Fibroblast of lung (primary cell): ENCODE measurements at regions not wholly inside any gene's neighbourhood (a gene's known extent, or its start where the extent isn't known, plus 50 kb on each side); places are given as distances from the start of the nearest gene placed in this dataset.

ENCODE experiments used
- DNase-seq, 2 donors: peaks; one replicate each; pipeline versions ENCODE4 v3.0.0 to v3.0.0-alpha.2; 2010; ENCODE audit warnings: low read depth in 2 of 2
- H2AFZ ChIP-seq: 2 replicates; pipeline ENCODE4 v1.5.1; 2012; ENCODE audit warnings: low read length, control low read depth, inconsistent platforms
- H3K27ac ChIP-seq: 2 replicates; pipeline ENCODE4 v1.5.1; 2011; ENCODE audit warnings: low read length, control low read depth; ENCODE audit not compliant: insufficient read depth
- H3K27me3 ChIP-seq: 2 replicates; pipeline ENCODE4 v1.5.1; 2011; ENCODE audit warnings: mild to moderate bottlenecking, low read length; ENCODE audit not compliant: control insufficient read depth, insufficient read depth
- H3K36me3 ChIP-seq: 2 replicates; pipeline ENCODE4 v1.5.1; 2011; ENCODE audit warnings: low read length; ENCODE audit not compliant: control insufficient read depth, insufficient read depth
- H3K4me1 ChIP-seq: 2 replicates; pipeline ENCODE4 v1.5.1; 2011; ENCODE audit warnings: low read length; ENCODE audit not compliant: control insufficient read depth, insufficient read depth; ENCODE audit errors: extremely low read depth
- H3K4me2 ChIP-seq: 2 replicates; pipeline ENCODE4 v1.5.1; 2011; ENCODE audit warnings: low read length, control low read depth; ENCODE audit not compliant: insufficient read depth; ENCODE audit errors: extremely low read depth
- H3K4me3 ChIP-seq, 4 experiments: fragments of 200-600 bp in 1 of 4; sonication (generic) in 1 of 4; replicated peaks in 1 of 4; 2 replicates each; pipeline ENCODE4 v1.5.1; 2011 to 2016; ENCODE audit warnings: low read length in 4 of 4, low read depth in 3 of 4, mild to moderate bottlenecking in 3 of 4, control low read depth in 2 of 4, inconsistent platforms in 1 of 4, mixed read lengths in 1 of 4; ENCODE audit not compliant: insufficient read depth in 1 of 4; ENCODE audit errors: control extremely low read depth in 1 of 4
- H3K79me2 ChIP-seq: 2 replicates; pipeline ENCODE4 v1.5.1; 2012; ENCODE audit warnings: mild to moderate bottlenecking, low read length, inconsistent platforms; ENCODE audit not compliant: control insufficient read depth, insufficient read depth
- H3K9ac ChIP-seq: 2 replicates; pipeline ENCODE4 v1.5.1; 2011; ENCODE audit warnings: mild to moderate bottlenecking, low read length, control low read depth; ENCODE audit not compliant: insufficient read depth
- H3K9me3 ChIP-seq: 2 replicates; pipeline ENCODE4 v1.5.1; 2012; ENCODE audit warnings: low read depth, low read length; ENCODE audit not compliant: control insufficient read depth, insufficient read depth
- H4K20me1 ChIP-seq: 2 replicates; pipeline ENCODE4 v1.5.1; 2011; ENCODE audit warnings: low read length; ENCODE audit not compliant: control insufficient read depth, insufficient read depth; ENCODE audit errors: extremely low read depth
- EZH2 ChIP-seq: IDR thresholded peaks from 2 replicates; pipeline ENCODE4 v1.5.1; 2012; ENCODE audit warnings: low read length, control low read depth, mild to moderate bottlenecking; ENCODE audit errors: missing control alignments
- TF ChIP-seq, protein P1 (sequence below), 2 donors: IDR thresholded peaks in 1 of 2; conservative IDR thresholded peaks in 1 of 2; 1 replicate in 1 of 2; 2 replicates in 1 of 2; pipeline ENCODE4 v1.5.1; 2011 to 2012; ENCODE audit warnings: low read length in 2 of 2, control low read depth in 1 of 2, inconsistent platforms in 1 of 2, low read depth in 1 of 2, mild to moderate bottlenecking in 1 of 2

DNA sequence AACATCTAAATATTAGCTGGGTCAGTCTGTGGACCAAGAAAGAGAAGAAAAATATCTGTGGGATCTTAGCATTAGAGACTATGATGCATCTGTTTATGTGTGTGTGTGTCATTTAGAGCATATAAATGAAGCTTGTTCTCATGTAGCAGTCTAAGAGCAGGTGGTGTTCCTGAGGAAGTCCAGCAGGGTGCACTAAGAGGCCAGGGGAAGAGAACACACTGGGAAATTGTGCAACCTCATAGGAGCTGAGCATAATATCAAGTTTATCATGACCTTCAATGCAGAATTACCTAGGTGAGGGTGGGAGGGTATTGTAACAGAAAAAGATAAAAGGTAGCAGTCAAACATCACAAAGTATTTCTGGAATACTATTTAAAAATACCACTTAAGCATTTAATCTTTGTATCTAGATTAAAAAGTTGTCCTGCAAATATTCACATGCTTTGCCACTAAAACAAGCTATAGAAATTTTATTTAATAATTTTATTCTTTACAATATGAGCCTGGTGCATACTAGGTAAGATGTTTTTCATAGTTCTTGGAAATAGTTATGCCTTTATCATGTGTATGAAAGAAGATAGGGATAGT, 80.5 kb downstream of the SMPDL3A start:
- Histone ChIP-seq H2AFZ (no peak overlapping the region), H3K4me3 (no peak overlapping the region), H3K36me3 (no peaks in the 10 kb centered on the region), H3K4me1 (no peaks in the 10 kb centered on the region), H3K4me2 (no peak overlapping the region), H3K79me2 (no peaks in the 10 kb centered on the region), H3K27ac (no peak overlapping the region), H3K9ac (no peak overlapping the region), H4K20me1 (no peaks in the 10 kb centered on the region), H3K27me3 (no peaks in the 10 kb centered on the region), H3K9me3 (no peaks in the 10 kb centered on the region)
- TF ChIP-seq EZH2, result no peak
- TF ChIP-seq, protein P1, sequence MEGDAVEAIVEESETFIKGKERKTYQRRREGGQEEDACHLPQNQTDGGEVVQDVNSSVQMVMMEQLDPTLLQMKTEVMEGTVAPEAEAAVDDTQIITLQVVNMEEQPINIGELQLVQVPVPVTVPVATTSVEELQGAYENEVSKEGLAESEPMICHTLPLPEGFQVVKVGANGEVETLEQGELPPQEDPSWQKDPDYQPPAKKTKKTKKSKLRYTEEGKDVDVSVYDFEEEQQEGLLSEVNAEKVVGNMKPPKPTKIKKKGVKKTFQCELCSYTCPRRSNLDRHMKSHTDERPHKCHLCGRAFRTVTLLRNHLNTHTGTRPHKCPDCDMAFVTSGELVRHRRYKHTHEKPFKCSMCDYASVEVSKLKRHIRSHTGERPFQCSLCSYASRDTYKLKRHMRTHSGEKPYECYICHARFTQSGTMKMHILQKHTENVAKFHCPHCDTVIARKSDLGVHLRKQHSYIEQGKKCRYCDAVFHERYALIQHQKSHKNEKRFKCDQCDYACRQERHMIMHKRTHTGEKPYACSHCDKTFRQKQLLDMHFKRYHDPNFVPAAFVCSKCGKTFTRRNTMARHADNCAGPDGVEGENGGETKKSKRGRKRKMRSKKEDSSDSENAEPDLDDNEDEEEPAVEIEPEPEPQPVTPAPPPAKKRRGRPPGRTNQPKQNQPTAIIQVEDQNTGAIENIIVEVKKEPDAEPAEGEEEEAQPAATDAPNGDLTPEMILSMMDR (conservative IDR thresholded peaks at IDR 0.05 in 1 of 2, IDR thresholded peaks at IDR 0.05 in 1 of 2; ENCODE audit: low read depth in 1 of 2, low read length in 2 of 2), result peak; percentile 58 to 68
- DNase-seq, result peak; percentile 35 to 63

- DNase-seq, result peak in 1 of 2 donors; percentile 8
- H4K20me1 ChIP-seq, result no peaks in the 10 kb centered on the region
Measured at GRCh38 chr6:122871079-122871478, 82.0 kb downstream of the SMPDL3A start.

DNA sequence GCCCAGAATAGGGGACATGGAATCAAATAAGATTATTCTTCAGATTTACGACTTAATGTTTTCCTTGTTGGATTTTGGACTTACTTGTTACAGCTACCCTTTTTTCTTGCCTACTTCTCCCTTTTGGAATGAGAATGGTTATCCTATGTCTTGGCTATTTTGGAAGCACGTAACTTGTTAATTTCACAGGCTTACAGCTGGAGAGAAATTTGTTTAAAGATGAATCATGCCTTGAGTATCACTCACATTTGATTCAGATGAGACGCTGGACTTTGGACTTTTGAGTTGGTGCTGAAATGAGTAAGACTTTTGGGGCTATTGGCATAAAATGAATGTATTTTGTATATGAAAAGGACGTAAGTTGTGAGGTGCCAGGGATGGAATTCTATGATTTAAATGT, 83.3 kb downstream of the SMPDL3A start:
- Histone ChIP-seq H3K79me2 (no peaks in the 10 kb centered on the region), H3K4me3 (no peak overlapping the region), H3K9me3 (no peaks in the 10 kb centered on the region), H3K27ac (no peak overlapping the region), H4K20me1 (no peaks in the 10 kb centered on the region), H3K9ac (no peak overlapping the region), H3K4me1 (no peaks in the 10 kb centered on the region), H2AFZ (no peak overlapping the region), H3K36me3 (no peaks in the 10 kb centered on the region), H3K4me2 (no peak overlapping the region), H3K27me3 (no peaks in the 10 kb centered on the region)
- TF ChIP-seq, protein P1 (conservative IDR thresholded peaks at IDR 0.05 in 1 of 2, IDR thresholded peaks at IDR 0.05 in 1 of 2; ENCODE audit: low read depth in 1 of 2, low read length in 2 of 2), result no peak
- no peak for TF ChIP-seq EZH2
- no peak for DNase-seq

More at GRCh38 chr6:122871079-122871478, 82.0 kb downstream of the SMPDL3A start:
- Histone ChIP-seq H3K4me3 (no peak overlapping the region), H2AFZ (no peak overlapping the region), H3K27ac (no peak overlapping the region), H3K9ac (no peak overlapping the region), H3K4me1 (no peaks in the 10 kb centered on the region), H3K9me3 (no peaks in the 10 kb centered on the region), H3K4me2 (no peak overlapping the region), H3K27me3 (no peaks in the 10 kb centered on the region), H3K79me2 (no peaks in the 10 kb centered on the region), H3K36me3 (no peaks in the 10 kb centered on the region)
- no peak for TF ChIP-seq EZH2
- TF ChIP-seq, protein P1 (conservative IDR thresholded peaks at IDR 0.05 in 1 of 2, IDR thresholded peaks at IDR 0.05 in 1 of 2; ENCODE audit: low read depth in 1 of 2, low read length in 2 of 2), result no peak
